IMR-90 (cell line): ENCODE measurements at regions not wholly inside any gene's neighbourhood (a gene's known extent, or its start where the extent isn't known, plus 50 kb on each side); places are given as distances from the start of the nearest gene placed in this dataset.

Experiments used
- ATAC-seq: fragments of 200-7000 bp; cut with Tn5 transposase; 2 replicates; pipeline ENCODE4 v1.9.1; 2020; ENCODE audit warnings: low read depth, mild to moderate bottlenecking, moderate library complexity
- BruUV-seq: library from RNA; stranded (reverse); fragments of 400-500 nt; replicated peaks from 2 replicates; lab custom pipeline; 2021; lab: Mats Ljungman, UMichigan
- CTCF ChIA-PET: fragments of 300-600 bp; formaldehyde crosslinking; extraction: SDS; loops from one replicate; lab custom pipeline; 2021; ENCODE audit warnings: antibody characterized with exemption; lab: Yijun Ruan, JAX
- POLR2A ChIA-PET: fragments of 300-600 bp; sonication (Branson Sonifier 250); formaldehyde crosslinking; loops from one replicate; lab custom pipeline; 2022; ENCODE audit warnings: antibody characterized with exemption; ENCODE audit not compliant: unreplicated experiment; lab: Charles Lee
- DNase-seq: peaks from one replicate; pipeline ENCODE4 v3.0.0; 2013
- H2AFZ ChIP-seq: replicated peaks from 2 replicates; pipeline ENCODE3; 2013; ENCODE audit warnings: low read length, mild to moderate bottlenecking; ENCODE audit not compliant: poor library complexity
- H2AK5ac ChIP-seq: 2 replicates; pipeline ENCODE4 v1.6.1; 2013; ENCODE audit warnings: low read depth, low read length, inconsistent platforms
- H2AK9ac ChIP-seq: replicated peaks from 2 replicates; pipeline ENCODE3; 2013; ENCODE audit warnings: mild to moderate bottlenecking, low read depth, low read length, moderate library complexity; ENCODE audit not compliant: poor library complexity
- H2BK120ac ChIP-seq: 2 replicates; pipeline ENCODE4 v1.6.1; 2013; ENCODE audit warnings: low read depth, low read length, inconsistent platforms
- H2BK15ac ChIP-seq: 3 replicates; pipeline ENCODE4 v1.6.1; 2013; ENCODE audit warnings: low read depth, low read length, inconsistent platforms
- H2BK20ac ChIP-seq: 2 replicates; pipeline ENCODE4 v1.6.1; 2013; ENCODE audit warnings: low read depth, mild to moderate bottlenecking, inconsistent platforms, low read length, moderate library complexity
- H2BK5ac ChIP-seq: 2 replicates; pipeline ENCODE4 v1.6.1; 2013; ENCODE audit warnings: mild to moderate bottlenecking, low read depth, low read length, inconsistent platforms; ENCODE audit not compliant: poor library complexity, severe bottlenecking
- H3K14ac ChIP-seq: replicated peaks from 2 replicates; pipeline ENCODE4 v1.6.1; 2013; ENCODE audit warnings: low read depth, low read length, inconsistent platforms
- H3K18ac ChIP-seq: 2 replicates; pipeline ENCODE4 v1.6.1; 2013; ENCODE audit warnings: low read depth, low read length, control low read depth
- H3K23ac ChIP-seq: 2 replicates; pipeline ENCODE4 v1.6.1; 2013; ENCODE audit warnings: low read depth, low read length, inconsistent platforms
- H3K27ac ChIP-seq: 2 replicates; pipeline ENCODE4 v1.5.1; 2013; ENCODE audit warnings: mild to moderate bottlenecking, control low read depth, low read length; ENCODE audit not compliant: insufficient read depth
- H3K27me3 ChIP-seq: 2 replicates; pipeline ENCODE4 v1.6.1; 2013; ENCODE audit warnings: low read length; ENCODE audit not compliant: control insufficient read depth, insufficient read depth
- H3K36me3 ChIP-seq: 2 replicates; pipeline ENCODE4 v1.6.1; 2013; ENCODE audit warnings: low read length, mixed read lengths; ENCODE audit not compliant: control insufficient read depth, insufficient read depth
- H3K4ac ChIP-seq: 2 replicates; pipeline ENCODE4 v1.6.1; 2013; ENCODE audit warnings: low read depth, low read length, inconsistent platforms
- H3K4me1 ChIP-seq: 2 replicates; pipeline ENCODE4 v1.6.1; 2013; ENCODE audit warnings: low read length, mixed read lengths; ENCODE audit not compliant: control insufficient read depth, insufficient read depth
- H3K4me2 ChIP-seq: 2 replicates; pipeline ENCODE4 v1.6.1; 2013; ENCODE audit warnings: low read depth, mild to moderate bottlenecking, control low read depth, low read length, moderate library complexity
- H3K4me3 ChIP-seq: 2 replicates; pipeline ENCODE4 v1.5.1; 2013; ENCODE audit warnings: low read depth, mild to moderate bottlenecking, control low read depth, low read length, moderate library complexity; ENCODE audit not compliant: insufficient read depth
- H3K56ac ChIP-seq: 2 replicates; pipeline ENCODE4 v1.6.1; 2013; ENCODE audit warnings: low read length, inconsistent platforms; ENCODE audit not compliant: insufficient read depth; ENCODE audit errors: extremely low read depth
- H3K79me1 ChIP-seq, 2 experiments: 2 replicates each; pipeline ENCODE4 v1.6.1; 2013; ENCODE audit warnings: low read length in 2 of 2, inconsistent platforms in 1 of 2, low read depth in 1 of 2
- H3K9ac ChIP-seq: 2 replicates; pipeline ENCODE4 v1.6.1; 2013; ENCODE audit warnings: low read depth, low read length, control low read depth
- H3K9me1 ChIP-seq: 2 replicates; pipeline ENCODE4 v1.6.1; 2013; ENCODE audit warnings: low read length, inconsistent platforms; ENCODE audit not compliant: insufficient read depth
- H3K9me3 ChIP-seq: 2 replicates; pipeline ENCODE4 v1.6.1; 2013; ENCODE audit warnings: low read length; ENCODE audit not compliant: control insufficient read depth, insufficient read depth
- H4K20me1 ChIP-seq: 2 replicates; pipeline ENCODE4 v1.6.1; 2013; ENCODE audit warnings: low read length, inconsistent platforms; ENCODE audit not compliant: insufficient read depth
- H4K5ac ChIP-seq: 2 replicates; pipeline ENCODE4 v1.6.1; 2013; ENCODE audit warnings: mild to moderate bottlenecking, low read depth, low read length, control low read depth
- H4K8ac ChIP-seq, 2 experiments: 2 replicates each; pipeline ENCODE4 v1.6.1; 2013; ENCODE audit warnings: low read depth in 2 of 2, low read length in 2 of 2, control low read depth in 1 of 2, inconsistent platforms in 1 of 2
- H4K91ac ChIP-seq: 2 replicates; pipeline ENCODE4 v1.6.1; 2013; ENCODE audit warnings: low read depth, low read length, inconsistent platforms; ENCODE audit not compliant: insufficient read depth
- CEBPB ChIP-seq: IDR thresholded peaks from 2 replicates; pipeline ENCODE4 v1.6.1; 2012; ENCODE audit warnings: low read depth, low read length, improper control_type of control experiment
- CTCF ChIP-seq: conservative IDR thresholded peaks from 2 replicates; pipeline ENCODE4 v1.5.1; 2012; ENCODE audit warnings: mild to moderate bottlenecking, low read depth, low read length, improper control_type of control experiment
- ELK1 ChIP-seq: fragments of 150-350 bp; IDR thresholded peaks from 2 replicates; pipeline ENCODE4 v1.6.1; 2016; ENCODE audit warnings: low read depth, mild to moderate bottlenecking, low read length, moderate library complexity, borderline replicate concordance
- FOS ChIP-seq: fragments of 150-350 bp; IDR thresholded peaks from 2 replicates; pipeline ENCODE4 v1.6.1; 2016; ENCODE audit warnings: low read depth, low read length
- POLR2A ChIP-seq: IDR thresholded peaks from 2 replicates; pipeline ENCODE4 v1.6.1; 2012; ENCODE audit warnings: mild to moderate bottlenecking, low read depth, low read length
- RFX5 ChIP-seq: IDR thresholded peaks from 2 replicates; pipeline ENCODE4 v1.8.0; 2012; ENCODE audit warnings: low read depth, mild to moderate bottlenecking, low read length, moderate library complexity
- WGBS, 2 experiments: methylation state at CpG; one replicate each; pipeline versions ENCODE4 v1.1.5 to v1.1.7; 2013; ENCODE audit warnings: missing lambda C conversion rate in 2 of 2; ENCODE audit not compliant: insufficient read length in 1 of 2; ENCODE audit errors: extremely low coverage in 2 of 2; 5-methylcytosine and 5-hydroxymethylcytosine counted together
- dilution Hi-C: fragments of 300-500 bp; cut with HindIII; formaldehyde crosslinking; loops from one replicate; pipeline ENCODE4 v1.14.3; 2018; ENCODE audit warnings: low sequenced_read_pairs; ENCODE audit not compliant: unreplicated experiment
- in situ Hi-C: fragments of 300-500 bp; cut with MboI; formaldehyde crosslinking; loops from 3 replicates; pipeline ENCODE4 v1.14.3; 2019; ENCODE audit warnings: low sequenced_read_pairs, inconsistent platforms, mixed read lengths
- intact Hi-C: fragments of 100-400 bp; cut with micrococcal nuclease; formaldehyde crosslinking; loops from 2 replicates; pipeline ENCODE4 v1.10.0; 2022

- H3K4ac ChIP-seq = no peak overlapping the region
- H3K27ac ChIP-seq = no peak overlapping the region
- no peak overlapping the region for H2BK15ac ChIP-seq
- H3K4me3 ChIP-seq = no peak overlapping the region
- no peaks in the 10 kb centered on the region for H4K20me1 ChIP-seq
- dilution Hi-C loops (no loop called here), in situ Hi-C loops (no loop called here), intact Hi-C loops (no loop called here)
- ChIA-PET CTCF (no interaction called here), POLR2A (no interaction called here)
- H3K18ac ChIP-seq = no peak overlapping the region
- DNase-seq (no peak), ATAC-seq (no peak)
- 29% methylated on average over 1 of the region's 2 CpGs; no CpG with 5 or more reads in 1 of the 2 experiments for WGBS, 2 experiments
- no peak overlapping the region for H2BK20ac ChIP-seq
- H4K5ac ChIP-seq = no peak overlapping the region
- no peak overlapping the region for H3K9ac ChIP-seq
- H2AK9ac ChIP-seq = no peak overlapping the region
- no peaks in the 10 kb centered on the region for H3K79me1 ChIP-seq
- H3K4me1 ChIP-seq = no peaks in the 10 kb centered on the region
- no peak overlapping the region for H4K91ac ChIP-seq
- no peak overlapping the region for H2AK5ac ChIP-seq
- no peak overlapping the region for H2AFZ ChIP-seq
- TF ChIP-seq FOS = no peak
- TF ChIP-seq CEBPB = no peak
- TF ChIP-seq ELK1 = no peak
- TF ChIP-seq CTCF = no peak
- TF ChIP-seq POLR2A = no peak
- TF ChIP-seq RFX5 = no peak
- no TSS peak for BruUV-seq
- no peak overlapping the region for H3K23ac ChIP-seq
- H3K36me3 ChIP-seq = no peaks in the 10 kb centered on the region
- H3K14ac ChIP-seq = no peak overlapping the region
- H2BK5ac ChIP-seq = no peak overlapping the region
- H4K8ac ChIP-seq = no peak overlapping the region
- H3K9me3 ChIP-seq = peaks cover 4% of the 10 kb centered on the region
- no peaks in the 10 kb centered on the region for H3K27me3 ChIP-seq
- no peak overlapping the region for H3K56ac ChIP-seq
- no peak overlapping the region for H3K4me2 ChIP-seq
- no peak overlapping the region for H2BK120ac ChIP-seq
- H3K9me1 ChIP-seq = no peaks in the 10 kb centered on the region
Observed at GRCh38 chr2:57313678-57314077, 732.9 kb upstream of the VRK2 start.
